GM12864 (cell line): ENCODE measurements at regions not wholly inside any gene's neighbourhood (a gene's known extent, or its start where the extent isn't known, plus 50 kb on each side); places are given as distances from the start of the nearest gene placed in this dataset.
"Not testable (repeated sequence)": the region's sequence is repeated elsewhere in the genome, so short reads cannot be mapped to it uniquely, and the experiment has no call there.

Source experiments
- DNase-seq: peaks from one replicate; pipeline ENCODE4 v3.0.0-alpha.2; 2011; ENCODE audit warnings: low read depth
- H3K4me3 ChIP-seq: 2 replicates; pipeline ENCODE4 v1.5.1; 2011; ENCODE audit warnings: mild to moderate bottlenecking, low read depth, low read length, control low read depth
- TF ChIP-seq, protein P1 (sequence below): IDR thresholded peaks from 2 replicates; pipeline ENCODE4 v1.5.1; 2011; ENCODE audit warnings: low read depth, mild to moderate bottlenecking, moderate library complexity, low read length, control low read depth, inconsistent platforms; ENCODE audit errors: missing control alignments

DNA sequence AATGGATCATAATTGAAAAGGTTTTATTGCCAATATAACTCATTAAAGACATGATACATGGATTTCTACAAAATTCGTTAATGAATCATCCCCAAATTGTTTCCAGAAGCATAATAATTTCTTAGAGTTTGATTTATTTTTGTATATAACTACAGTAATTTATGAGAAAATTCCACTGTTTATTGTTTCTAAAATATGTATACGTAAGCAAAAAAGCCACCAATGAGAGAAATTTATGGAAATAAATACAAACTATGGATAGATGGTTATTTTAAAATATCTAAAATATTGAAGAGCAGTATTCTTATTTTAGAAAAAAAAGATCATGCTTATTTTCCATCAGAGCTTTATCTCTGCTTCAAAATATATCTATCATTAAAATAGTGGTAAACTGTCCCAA is 260.0 kb upstream of the ZNF385D start:
- H3K4me3 ChIP-seq: no peak overlapping the region
- no peak for DNase-seq
- TF ChIP-seq, protein P1, sequence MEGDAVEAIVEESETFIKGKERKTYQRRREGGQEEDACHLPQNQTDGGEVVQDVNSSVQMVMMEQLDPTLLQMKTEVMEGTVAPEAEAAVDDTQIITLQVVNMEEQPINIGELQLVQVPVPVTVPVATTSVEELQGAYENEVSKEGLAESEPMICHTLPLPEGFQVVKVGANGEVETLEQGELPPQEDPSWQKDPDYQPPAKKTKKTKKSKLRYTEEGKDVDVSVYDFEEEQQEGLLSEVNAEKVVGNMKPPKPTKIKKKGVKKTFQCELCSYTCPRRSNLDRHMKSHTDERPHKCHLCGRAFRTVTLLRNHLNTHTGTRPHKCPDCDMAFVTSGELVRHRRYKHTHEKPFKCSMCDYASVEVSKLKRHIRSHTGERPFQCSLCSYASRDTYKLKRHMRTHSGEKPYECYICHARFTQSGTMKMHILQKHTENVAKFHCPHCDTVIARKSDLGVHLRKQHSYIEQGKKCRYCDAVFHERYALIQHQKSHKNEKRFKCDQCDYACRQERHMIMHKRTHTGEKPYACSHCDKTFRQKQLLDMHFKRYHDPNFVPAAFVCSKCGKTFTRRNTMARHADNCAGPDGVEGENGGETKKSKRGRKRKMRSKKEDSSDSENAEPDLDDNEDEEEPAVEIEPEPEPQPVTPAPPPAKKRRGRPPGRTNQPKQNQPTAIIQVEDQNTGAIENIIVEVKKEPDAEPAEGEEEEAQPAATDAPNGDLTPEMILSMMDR: no peak

DNA sequence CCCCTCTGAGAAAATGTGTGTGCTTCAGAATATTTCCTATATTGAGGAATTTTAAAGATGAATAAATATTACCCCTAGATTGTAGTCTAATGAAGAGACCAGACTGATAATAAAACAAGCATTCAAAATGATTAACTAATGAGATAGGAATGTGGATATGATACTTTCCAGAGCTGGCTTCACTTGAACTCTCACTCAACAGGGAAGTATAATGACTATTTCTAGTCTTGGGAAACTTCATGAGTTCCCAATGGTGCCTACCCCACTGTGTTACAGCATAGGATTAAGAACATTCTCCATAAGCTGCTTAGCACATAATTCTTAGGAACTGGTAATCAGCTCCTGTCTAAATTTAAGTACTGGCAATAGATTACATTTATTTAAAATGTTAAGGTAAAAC is 261.5 kb upstream of the ZNF385D start:
- no peak overlapping the region for H3K4me3 ChIP-seq
- TF ChIP-seq, protein P1: no peak
- no peak for DNase-seq

DNA sequence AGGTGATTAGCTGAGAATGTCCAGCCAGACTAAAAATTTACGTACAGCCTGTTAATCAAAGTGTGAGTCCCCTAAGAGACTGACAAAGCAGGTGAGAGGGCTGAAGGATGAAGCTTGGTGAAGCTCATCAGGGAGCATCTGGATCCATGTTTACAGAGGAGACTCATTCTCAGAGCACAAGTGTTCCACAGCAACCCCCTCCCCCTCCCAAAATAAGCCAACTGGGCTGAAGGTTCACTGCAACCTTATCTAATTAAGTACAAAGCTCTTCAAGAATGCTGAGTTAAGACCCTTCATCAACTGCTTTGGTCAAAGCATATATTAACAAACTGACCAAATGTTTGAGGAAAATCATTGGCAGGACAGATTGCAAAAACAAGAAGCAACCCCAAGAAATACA is 262.6 kb upstream of the ZNF385D start:
- DNase-seq: no peak
- H3K4me3 ChIP-seq: no peak overlapping the region
- TF ChIP-seq, protein P1: no peak

DNA sequence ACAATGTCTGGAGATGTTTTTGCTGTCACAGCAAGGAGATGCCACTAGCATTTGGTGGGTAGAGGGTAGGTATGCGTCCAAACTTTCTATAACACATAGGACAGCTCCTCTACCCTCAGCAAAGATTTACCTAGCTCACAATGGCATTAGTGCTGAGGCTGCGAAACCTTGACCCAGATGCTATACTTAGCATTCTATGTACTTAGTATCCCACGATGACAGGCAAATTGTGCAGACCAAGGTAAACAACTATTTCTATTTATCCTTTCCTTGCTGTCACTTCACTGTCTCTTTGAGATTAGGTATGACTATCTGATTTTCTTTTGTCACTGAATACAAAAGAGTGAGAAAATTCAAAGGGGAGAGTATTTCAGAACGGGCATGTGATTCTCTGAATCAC is 265.2 kb upstream of the ZNF385D start:
- no peak for DNase-seq
- TF ChIP-seq, protein P1: no peak
- no peak overlapping the region for H3K4me3 ChIP-seq

DNA sequence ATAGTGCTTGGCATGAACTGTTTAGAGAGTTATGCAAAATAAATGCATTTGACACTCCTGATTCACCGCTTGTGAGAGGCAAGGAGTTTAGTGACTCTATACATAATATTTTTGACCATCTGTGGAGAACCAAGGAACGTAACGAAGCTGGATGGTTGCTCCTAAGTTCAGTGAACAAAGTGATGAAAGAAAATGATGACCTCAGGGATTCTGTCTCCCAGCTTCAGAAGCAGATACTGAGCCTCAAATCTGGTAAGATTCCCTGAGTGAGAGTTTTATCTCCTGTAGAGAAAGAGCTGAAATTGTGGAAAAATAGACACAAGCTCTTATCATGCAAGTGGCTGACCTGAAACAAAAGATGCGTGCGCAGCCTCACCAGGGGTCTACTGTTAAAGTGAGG is 273.6 kb upstream of the ZNF385D start:
- H3K4me3 ChIP-seq, DNase-seq: not testable (repeated sequence)

DNA sequence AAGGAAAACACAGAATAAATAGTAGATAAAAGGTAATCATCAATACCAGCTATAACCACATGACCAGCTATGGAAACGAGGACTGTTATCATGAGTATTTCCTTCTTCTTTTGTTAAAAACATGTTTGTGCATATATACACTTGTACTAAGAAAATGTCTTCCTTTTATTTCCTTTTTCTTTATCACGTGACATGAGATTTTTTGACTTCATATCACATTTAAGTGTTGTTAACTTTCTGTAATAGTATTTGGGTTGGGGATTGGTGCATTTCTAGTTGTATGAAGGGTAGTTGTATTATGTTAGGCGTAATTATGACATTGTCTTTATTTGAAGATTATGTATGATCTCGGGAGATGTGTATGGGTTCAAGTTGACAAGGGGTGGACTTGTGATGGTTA is 278.5 kb upstream of the ZNF385D start:
- TF ChIP-seq, protein P1: no peak
- no peak overlapping the region for H3K4me3 ChIP-seq
- no peak for DNase-seq

DNA sequence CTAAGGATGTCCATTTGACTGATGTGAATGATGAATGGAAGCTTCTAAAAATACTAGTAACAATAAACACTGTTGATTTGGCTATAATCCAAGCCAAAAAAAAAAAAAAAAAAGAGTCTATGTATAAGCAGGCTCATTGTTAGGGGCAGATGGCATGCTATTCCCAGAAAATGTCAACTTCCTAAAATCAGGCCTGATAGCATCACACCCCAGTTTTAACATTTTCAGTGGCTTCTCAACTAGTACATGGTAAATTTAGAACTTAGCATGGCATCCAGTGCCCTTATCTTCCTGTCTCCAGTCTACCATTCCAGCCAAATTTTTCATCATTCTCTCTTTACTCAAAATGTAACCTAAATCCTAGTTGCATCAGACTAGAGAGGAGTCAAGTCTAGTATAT is 288.2 kb upstream of the ZNF385D start:
- DNase-seq: no peak
- TF ChIP-seq, protein P1: no peak
- no peak overlapping the region for H3K4me3 ChIP-seq

DNA sequence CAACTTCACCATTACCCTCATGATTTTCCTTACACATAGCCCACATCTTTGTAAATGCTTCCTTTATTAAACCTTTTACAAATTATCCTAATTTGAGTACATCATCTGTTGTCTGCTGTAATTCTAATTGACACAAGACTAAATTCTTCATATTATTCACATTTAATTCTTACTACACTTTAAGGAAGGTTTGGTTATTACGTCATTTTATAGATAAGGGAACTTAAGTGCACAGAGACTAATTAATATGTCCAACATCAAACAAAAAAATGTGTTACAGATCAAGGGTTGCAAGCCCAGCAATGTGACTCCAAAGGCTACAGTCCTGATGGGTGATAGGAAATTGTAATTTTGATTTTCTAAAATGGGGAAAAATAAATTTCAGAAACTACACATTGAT is 289.1 kb upstream of the ZNF385D start:
- DNase-seq: no peak

More for the DNA sequence above, 289.1 kb upstream of the ZNF385D start:
- TF ChIP-seq, protein P1: no peak
- no peak overlapping the region for H3K4me3 ChIP-seq
